ENCODE measurements at regions not wholly inside any gene's neighbourhood (a gene's known extent, or its start where the extent isn't known, plus 50 kb on each side); places are given as distances from the start of the nearest gene placed in this dataset.

GRCh38 chr3:176848431-176849214 is 348.7 kb downstream of the TBL1XR1 start:
- no peaks in the 10 kb centered on the region for H3K4me1 ChIP-seq (ENCODE audit: insufficient read depth, low read length)
- POLR2A ChIA-PET = no interaction called here
- WGBS (ENCODE audit: low lambda C conversion rate) = under 1% methylated on average over 4 of the region's 4 CpGs
- no peaks in the 10 kb centered on the region for H3K27me3 ChIP-seq (ENCODE audit: control insufficient read depth in 1 of 2, insufficient read depth in 2 of 2, low read length in 2 of 2)
- in situ Hi-C loops (cut with HindIII; ENCODE audit: extremely low pct_ligation_motif_present, low pct_unique_long_range_greater_than_20kb) = no loop called here
- H3K4me2 ChIP-seq (ENCODE audit: low read depth, low read length) = no peak overlapping the region
- H3K27ac ChIP-seq (ENCODE audit: extremely low read length, insufficient read depth, low read length) = no peak overlapping the region
- H3K79me2 ChIP-seq (ENCODE audit: insufficient read depth, low read length) = no peaks in the 10 kb centered on the region
- DNase-seq (ENCODE audit: low spot score) (no peak), FAIRE-seq (no peak), ATAC-seq (no peak)
- no peak overlapping the region for H3K9ac ChIP-seq (ENCODE audit: insufficient read depth, low read depth, low read length)
- no peak overlapping the region for H2AFZ ChIP-seq (ENCODE audit: low read length)
- H4K20me1 ChIP-seq (ENCODE audit: insufficient read depth, low read length) = no peaks in the 10 kb centered on the region
- CTCF ChIA-PET (ENCODE audit: low intra/inter-chr PET ratio, low total read pairs) = no interaction called here
- H3K36me3 ChIP-seq (replicated peaks in 1 of 2; ENCODE audit: control insufficient read depth in 1 of 2, insufficient read depth in 2 of 2, low read length in 2 of 2) = no peaks in the 10 kb centered on the region
- intact Hi-C loops (cut with micrococcal nuclease; ENCODE audit: unreplicated experiment) = no loop called here
- no TSS peak for BruUV-seq (replicated peaks)
- no peak overlapping the region for H3K4me3 ChIP-seq (replicated peaks in 1 of 3; ENCODE audit: insufficient read depth in 1 of 3, low read depth in 2 of 3, low read length in 3 of 3)
- H3K9me3 ChIP-seq (ENCODE audit: low read length) = no peaks in the 10 kb centered on the region
- TF ChIP-seq ZHX1 (CRISPR knock-in tag; IDR thresholded peaks at IDR 0.05; ENCODE audit: low read depth) = no peak
- no peak for TF ChIP-seq ZFP36L1 (CRISPR knock-in tag; IDR thresholded peaks at IDR 0.05)
- TF ChIP-seq ZBTB25 (CRISPR knock-in tag; IDR thresholded peaks at IDR 0.05) = no peak
- no peak for TF ChIP-seq ARNT2 (CRISPR knock-in tag; IDR thresholded peaks at IDR 0.05; ENCODE audit: low read depth)
- no peak for TF ChIP-seq ZNF646 (CRISPR knock-in tag; IDR thresholded peaks at IDR 0.05)
- no peak for TF ChIP-seq GZF1 (CRISPR knock-in tag; IDR thresholded peaks at IDR 0.05)
- TF ChIP-seq U2AF1 (optimal IDR thresholded peaks at IDR 0.05; ENCODE audit: low read depth, low read length) = no peak
